ENCODE measurements at regions not wholly inside any gene's neighbourhood (a gene's known extent, or its start where the extent isn't known, plus 50 kb on each side); places are given as distances from the start of the nearest gene placed in this dataset.
A peak's percentile ranks its signal among the peaks of the same experiment; 100 is the strongest.

- DNase-seq (ENCODE audit: low read depth, low spot score): no peak
Observed at GRCh38 chr13:50192272-50192813, 177.1 kb downstream of the KCNRG start.

- no peak for DNase-seq (ENCODE audit: low read depth, low spot score)
Observed at GRCh38 chr13:50195045-50195444, 179.8 kb downstream of the KCNRG start.

- DNase-seq (ENCODE audit: low read depth, low spot score): no peak
Observed at GRCh38 chr13:50196118-50196517, 180.9 kb downstream of the KCNRG start.

GRCh38 chr13:50197705-50198104 lies 182.5 kb downstream of the KCNRG start:
- peak; percentile 23 for DNase-seq (ENCODE audit: low read depth, low spot score)

- DNase-seq (ENCODE audit: low read depth, low spot score): no peak
Observed at GRCh38 chr13:50198508-50198907, 183.3 kb downstream of the KCNRG start.

GRCh38 chr13:50200569-50200968 lies 185.3 kb downstream of the KCNRG start:
- no peak for DNase-seq (ENCODE audit: low read depth, low spot score)

- peak; percentile 47 for DNase-seq (ENCODE audit: low read depth, low spot score)
Observed at GRCh38 chr13:50200988-50201387, 185.7 kb downstream of the KCNRG start.

GRCh38 chr13:50202485-50202884 lies 187.2 kb downstream of the KCNRG start:
- DNase-seq (ENCODE audit: low read depth, low spot score): no peak

- no peak for DNase-seq (ENCODE audit: low read depth, low spot score)
Observed at GRCh38 chr13:50203256-50203941, 188.2 kb downstream of the KCNRG start.

- DNase-seq (ENCODE audit: low read depth, low spot score): no peak
Observed at GRCh38 chr13:50205581-50205980, 190.3 kb downstream of the KCNRG start.

GRCh38 chr13:50208826-50209335 lies 193.6 kb downstream of the KCNRG start:
- DNase-seq (ENCODE audit: low read depth, low spot score): peak; percentile 88

- DNase-seq (ENCODE audit: low read depth, low spot score): no peak
Observed at GRCh38 chr13:50209631-50210030, 194.4 kb downstream of the KCNRG start.

GRCh38 chr13:50213526-50213925 lies 198.3 kb downstream of the KCNRG start:
- DNase-seq (ENCODE audit: low read depth, low spot score): no peak

GRCh38 chr13:50214514-50214913 lies 199.3 kb downstream of the KCNRG start:
- DNase-seq (ENCODE audit: low read depth, low spot score): no peak

- DNase-seq (ENCODE audit: low read depth, low spot score): no peak
Observed at GRCh38 chr13:50215399-50215798, 200.2 kb downstream of the KCNRG start.

GRCh38 chr13:50219743-50220142 lies 204.5 kb downstream of the KCNRG start:
- DNase-seq (ENCODE audit: low read depth, low spot score): no peak

- DNase-seq (ENCODE audit: low read depth, low spot score): no peak
Observed at GRCh38 chr13:50220938-50221337, 205.7 kb downstream of the KCNRG start.

- peak; percentile 47 for DNase-seq (ENCODE audit: low read depth, low spot score)
Observed at GRCh38 chr13:50222569-50223332, 207.5 kb downstream of the KCNRG start.

GRCh38 chr13:50224534-50224933 lies 209.3 kb downstream of the KCNRG start:
- DNase-seq (ENCODE audit: low read depth, low spot score): no peak

GRCh38 chr13:50225193-50226155 lies 210.2 kb downstream of the KCNRG start:
- no peak for DNase-seq (ENCODE audit: low read depth, low spot score)

- no peak for DNase-seq (ENCODE audit: low read depth, low spot score)
Observed at GRCh38 chr13:50226515-50227155, 211.4 kb downstream of the KCNRG start.

Data from astrocyte of the hippocampus (primary cell).